ENCODE measurements at regions not wholly inside any gene's neighbourhood (a gene's known extent, or its start where the extent isn't known, plus 50 kb on each side); places are given as distances from the start of the nearest gene placed in this dataset.

- Mint-ChIP-seq H3K36me3 (ENCODE audit: low read depth) (no peaks in the 10 kb centered on the region), H3K27me3 (ENCODE audit: insufficient read depth) (peaks cover 3% of the 10 kb centered on the region), H3K27ac (peak overlapping the region; percentile 99), H3K4me3 (no peak overlapping the region), H3K4me1 (ENCODE audit: low read depth) (peaks cover 34% of the 10 kb centered on the region), H3K9me3 (no peaks in the 10 kb centered on the region)
- DNase-seq, result peak; percentile 46
- no peak for TF ChIP-seq CTCF (IDR thresholded peaks at IDR 0.05)
These were observed 91.5 kb downstream of the TENT5C start for GRCh38 chr1:117697220-117697781.

- no peak overlapping the region for H3K4me3 Mint-ChIP-seq
- DNase-seq, result no peak
- no peaks in the 10 kb centered on the region for H3K36me3 Mint-ChIP-seq (ENCODE audit: low read depth)
- H3K4me1 Mint-ChIP-seq (ENCODE audit: low read depth), result peaks cover 41% of the 10 kb centered on the region
- H3K27me3 Mint-ChIP-seq (ENCODE audit: insufficient read depth), result peaks cover 3% of the 10 kb centered on the region
- no peak for TF ChIP-seq CTCF (IDR thresholded peaks at IDR 0.05)
- no peaks in the 10 kb centered on the region for H3K9me3 Mint-ChIP-seq
- peak overlapping the region; percentile 99 for H3K27ac Mint-ChIP-seq
These were observed 92.7 kb downstream of the TENT5C start for GRCh38 chr1:117698398-117699160.

- Mint-ChIP-seq H3K36me3 (ENCODE audit: low read depth) (no peaks in the 10 kb centered on the region), H3K27me3 (ENCODE audit: insufficient read depth) (peaks cover 3% of the 10 kb centered on the region), H3K4me3 (no peak overlapping the region), H3K27ac (no peak overlapping the region), H3K9me3 (no peaks in the 10 kb centered on the region), H3K4me1 (ENCODE audit: low read depth) (peaks cover 41% of the 10 kb centered on the region)
- TF ChIP-seq CTCF (IDR thresholded peaks at IDR 0.05), result no peak
- no peak for DNase-seq
These were observed 94.1 kb downstream of the TENT5C start for GRCh38 chr1:117699953-117700352.

GRCh38 chr1:117702654-117703053, 96.8 kb downstream of the TENT5C start:
- TF ChIP-seq CTCF (IDR thresholded peaks at IDR 0.05), result no peak
- H3K9me3 Mint-ChIP-seq, result no peaks in the 10 kb centered on the region
- peaks cover 18% of the 10 kb centered on the region for H3K4me1 Mint-ChIP-seq (ENCODE audit: low read depth)
- H3K4me3 Mint-ChIP-seq, result no peak overlapping the region
- no peak for DNase-seq
- H3K27ac Mint-ChIP-seq, result no peak overlapping the region
- peaks cover 3% of the 10 kb centered on the region for H3K27me3 Mint-ChIP-seq (ENCODE audit: insufficient read depth)
- no peaks in the 10 kb centered on the region for H3K36me3 Mint-ChIP-seq (ENCODE audit: low read depth)

GRCh38 chr1:117707371-117707770, 101.5 kb downstream of the TENT5C start:
- Mint-ChIP-seq H3K4me3 (no peak overlapping the region), H3K27ac (no peak overlapping the region), H3K27me3 (ENCODE audit: insufficient read depth) (no peaks in the 10 kb centered on the region; the same call in 1 of the 2 replicates), H3K4me1 (ENCODE audit: low read depth) (peaks cover 7% of the 10 kb centered on the region), H3K9me3 (no peaks in the 10 kb centered on the region), H3K36me3 (ENCODE audit: low read depth) (no peaks in the 10 kb centered on the region)
- TF ChIP-seq CTCF (IDR thresholded peaks at IDR 0.05), result no peak
- DNase-seq, result no peak
